GM23338 (cell line): ENCODE measurements at regions not wholly inside any gene's neighbourhood (a gene's known extent, or its start where the extent isn't known, plus 50 kb on each side); places are given as distances from the start of the nearest gene placed in this dataset.

Source experiments
- ATAC-seq: fragments of 200-7000 bp; cut with Tn5 transposase; 3 replicates; pipeline ENCODE4 v1.9.1; 2020
- DNase-seq: peaks from one replicate; pipeline ENCODE4 v3.0.0-alpha.2; 2015; ENCODE audit warnings: low spot score
- H2AFZ ChIP-seq: fragments of 200-600 bp; sonication (generic); 2 replicates; pipeline ENCODE4 v1.8.0; 2016; ENCODE audit warnings: antibody characterized with exemption, mild to moderate bottlenecking, moderate library complexity
- H3F3A ChIP-seq: fragments of 200-600 bp; sonication (generic); replicated peaks from 2 replicates; pipeline ENCODE4 v1.8.0; 2017; ENCODE audit warnings: antibody characterized with exemption, mixed run types, low read depth
- H3K27ac ChIP-seq: fragments of 200-600 bp; sonication (generic); 2 replicates; pipeline ENCODE4 v1.6.1; 2016; ENCODE audit warnings: low read depth
- H3K27me3 ChIP-seq: fragments of 200-600 bp; sonication (generic); 2 replicates; pipeline ENCODE4 v1.8.0; 2016; ENCODE audit warnings: mild to moderate bottlenecking, mixed run types, moderate library complexity; ENCODE audit not compliant: insufficient read depth
- H3K36me3 ChIP-seq: fragments of 200-600 bp; sonication (generic); 2 replicates; pipeline ENCODE4 v1.8.0; 2016; ENCODE audit warnings: mild to moderate bottlenecking; ENCODE audit not compliant: insufficient read depth
- H3K4me1 ChIP-seq: fragments of 200-600 bp; sonication (generic); 2 replicates; pipeline ENCODE4 v1.8.0; 2016; ENCODE audit warnings: mild to moderate bottlenecking, moderate library complexity; ENCODE audit not compliant: insufficient read depth
- H3K4me2 ChIP-seq: fragments of 200-600 bp; sonication (generic); 2 replicates; pipeline ENCODE4 v1.7.1; 2017; ENCODE audit warnings: mixed run types
- H3K4me3 ChIP-seq: fragments of 200-600 bp; sonication (generic); 2 replicates; pipeline ENCODE4 v1.6.1; 2016; ENCODE audit warnings: mixed run types
- H3K79me2 ChIP-seq: fragments of 200-600 bp; sonication (generic); replicated peaks from 2 replicates; pipeline ENCODE4 v1.8.0; 2017; ENCODE audit warnings: mild to moderate bottlenecking; ENCODE audit not compliant: insufficient read depth
- H3K9me2 ChIP-seq: fragments of 200-600 bp; sonication (generic); 2 replicates; pipeline ENCODE4 v1.8.0; 2017; ENCODE audit not compliant: insufficient read depth
- H4K20me1 ChIP-seq: fragments of 200-600 bp; sonication (generic); replicated peaks from 2 replicates; pipeline ENCODE4 v1.8.0; 2017; ENCODE audit warnings: mild to moderate bottlenecking; ENCODE audit not compliant: insufficient read depth
- H3K27ac Mint-ChIP-seq: 2 replicates; pipeline ENCODE4 v1.8.0; 2020; ENCODE audit warnings: inconsistent platforms, mild to moderate bottlenecking, moderate library complexity, mixed read lengths
- H3K27me3 Mint-ChIP-seq: 3 replicates; pipeline ENCODE4 v1.8.0; 2022; ENCODE audit warnings: low read depth, mild to moderate bottlenecking, moderate library complexity, mixed read lengths, inconsistent platforms; ENCODE audit not compliant: insufficient read depth, poor library complexity
- H3K36me3 Mint-ChIP-seq: 3 replicates; pipeline ENCODE4 v1.8.0; 2021; ENCODE audit warnings: low read depth, mild to moderate bottlenecking, inconsistent platforms, moderate library complexity, mixed read lengths
- H3K4me1 Mint-ChIP-seq: 3 replicates; pipeline ENCODE4 v1.8.0; 2020; ENCODE audit warnings: mild to moderate bottlenecking, inconsistent platforms, mixed read lengths
- H3K4me3 Mint-ChIP-seq: 3 replicates; pipeline ENCODE4 v1.8.0; 2021; ENCODE audit warnings: moderate library complexity, mild to moderate bottlenecking, inconsistent platforms, mixed read lengths
- H3K9me3 Mint-ChIP-seq: 3 replicates; pipeline ENCODE4 v1.8.0; 2020; ENCODE audit warnings: moderate library complexity, mild to moderate bottlenecking, inconsistent platforms, mixed read lengths
- CTCF ChIP-seq, 2 experiments: fragments of 200-600 bp in 1 of 2; sonication (generic) in 1 of 2; conservative IDR thresholded peaks; 2 replicates each; pipeline versions ENCODE4 v1.5.1 to v1.6.1; 2016 to 2017; ENCODE audit warnings: antibody characterized with exemption in 2 of 2, low read depth in 2 of 2, mild to moderate bottlenecking in 2 of 2, moderate library complexity in 1 of 2
- EZH2phosphoT487 ChIP-seq: fragments of 200-600 bp; sonication (generic); IDR thresholded peaks from one replicate; pipeline ENCODE4 v1.8.1; 2018; ENCODE audit warnings: antibody characterized with exemption; ENCODE audit not compliant: unreplicated experiment
- NANOG ChIP-seq: IDR thresholded peaks from 2 replicates; pipeline ENCODE4 v1.6.1; 2016; ENCODE audit warnings: antibody characterized with exemption, borderline replicate concordance
- REST ChIP-seq: IDR thresholded peaks from one replicate; pipeline ENCODE4 v1.6.1; 2018; ENCODE audit warnings: antibody characterized with exemption; ENCODE audit not compliant: unreplicated experiment
- ZNF331 ChIP-seq: fragments of 250-450 bp; sonication (Bioruptor Pico); IDR thresholded peaks from 2 replicates; pipeline ENCODE4 v1.5.0; 2020; ENCODE audit warnings: low read depth, mild to moderate bottlenecking, moderate library complexity
- ZNF462 ChIP-seq: fragments of 250-450 bp; sonication (Bioruptor Pico); IDR thresholded peaks from 2 replicates; pipeline ENCODE4 v1.5.0; 2020; ENCODE audit warnings: mild to moderate bottlenecking, moderate library complexity

GRCh38 chr3:104992676-104993075 lies 374.0 kb upstream of the ALCAM start (continued):
- TF ChIP-seq REST: no peak
- no peak for TF ChIP-seq CTCF (conservative IDR thresholded peaks at IDR 0.05; ENCODE audit: low read depth in 2 of 2)
- no peak for TF ChIP-seq ZNF331 (CRISPR knock-in tag)

- H2AFZ ChIP-seq: no peak overlapping the region
- Mint-ChIP-seq H3K4me1 (peaks cover 9% of the 10 kb centered on the region; the same call in 1 of the 3 replicates), H3K4me3 (no peak overlapping the region), H3K27ac (no peak overlapping the region), H3K27me3 (no peaks in the 10 kb centered on the region), H3K9me3 (0 out of 3 replicates have a peak, but pooled peaks cover 3% of the 10 kb centered on the region), H3K36me3 (peaks cover 4% of the 10 kb centered on the region; the same call in 1 of the 3 replicates)
- no peaks in the 10 kb centered on the region for H3F3A ChIP-seq
- H3K36me3 ChIP-seq: no peaks in the 10 kb centered on the region
- H3K9me2 ChIP-seq: no peaks in the 10 kb centered on the region
- H4K20me1 ChIP-seq: no peaks in the 10 kb centered on the region
- ATAC-seq (no peak), DNase-seq (no peak)
- no peak overlapping the region for H3K4me2 ChIP-seq
- H3K27me3 ChIP-seq: no peaks in the 10 kb centered on the region
- no peak overlapping the region for H3K27ac ChIP-seq
- H3K4me3 ChIP-seq: no peak overlapping the region
- H3K79me2 ChIP-seq: no peaks in the 10 kb centered on the region
- H3K4me1 ChIP-seq: no peaks in the 10 kb centered on the region
- TF ChIP-seq CTCF (conservative IDR thresholded peaks at IDR 0.05; ENCODE audit: low read depth in 2 of 2) (no peak), REST (no peak), NANOG (no peak), ZNF462 (CRISPR knock-in tag) (no peak), EZH2phosphoT487 (no peak), ZNF331 (CRISPR knock-in tag) (no peak)
Measured at GRCh38 chr3:105006164-105006563, 360.5 kb upstream of the ALCAM start.
